Stimulated activated CD8-positive, alpha-beta memory T cell treated with anti-CD3 and anti-CD28 coated beads, Interleukin-4, amount 100 ng/mL, for 24 hours (primary cell): ENCODE measurements at regions not wholly inside any gene's neighbourhood (a gene's known extent, or its start where the extent isn't known, plus 50 kb on each side); places are given as distances from the start of the nearest gene placed in this dataset.
"Not testable (repeated sequence)": the region's sequence is repeated elsewhere in the genome, so short reads cannot be mapped to it uniquely, and the experiment has no call there.

ENCODE experiments used
- DNase-seq: peaks from one replicate; pipeline ENCODE4 v3.0.0-alpha.2; 2020; ENCODE audit warnings: low read depth

DNA sequence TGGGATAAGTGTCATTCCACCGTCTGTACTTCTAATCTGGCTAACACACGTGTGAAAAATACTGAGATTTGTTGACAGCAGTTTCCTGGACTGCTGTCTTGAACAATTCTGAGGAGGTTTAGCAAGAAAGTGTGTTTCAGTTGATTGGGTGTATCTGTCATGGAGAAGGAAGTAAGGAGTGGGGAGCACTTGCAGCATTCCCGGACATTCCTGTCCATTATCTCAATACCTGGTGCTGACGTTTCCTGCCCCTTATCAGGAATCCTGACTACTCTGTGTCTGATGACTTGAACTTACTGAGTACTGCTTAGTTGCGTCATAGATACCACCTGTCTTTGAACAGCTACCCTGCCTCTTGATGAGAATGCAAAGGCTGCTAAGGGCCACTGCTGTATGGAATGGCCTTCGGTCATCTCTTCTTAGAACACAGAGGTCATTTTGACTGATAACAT is 72.0 kb upstream of the VKORC1L1 start:
- DNase-seq = no peak

DNA sequence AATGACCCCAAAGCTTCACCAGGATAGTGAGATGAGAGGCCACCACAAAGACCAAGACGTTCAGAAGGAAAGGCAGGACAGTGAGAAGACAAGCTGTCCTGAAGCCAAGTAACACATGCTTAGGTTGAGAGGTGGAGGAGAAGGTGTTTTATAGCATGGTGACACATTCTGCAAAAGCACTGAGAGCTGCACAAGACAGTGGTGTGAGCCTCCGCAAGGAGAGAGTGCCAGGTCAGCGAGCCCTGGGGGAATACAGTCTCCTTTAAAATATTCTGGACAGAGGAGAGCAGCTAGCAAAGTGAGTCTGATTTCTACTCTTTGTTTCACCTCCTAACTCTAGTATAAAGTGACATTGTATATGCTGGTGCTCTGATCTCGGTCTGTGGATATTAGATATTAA is 68.0 kb upstream of the VKORC1L1 start:
- no peak for DNase-seq

DNA sequence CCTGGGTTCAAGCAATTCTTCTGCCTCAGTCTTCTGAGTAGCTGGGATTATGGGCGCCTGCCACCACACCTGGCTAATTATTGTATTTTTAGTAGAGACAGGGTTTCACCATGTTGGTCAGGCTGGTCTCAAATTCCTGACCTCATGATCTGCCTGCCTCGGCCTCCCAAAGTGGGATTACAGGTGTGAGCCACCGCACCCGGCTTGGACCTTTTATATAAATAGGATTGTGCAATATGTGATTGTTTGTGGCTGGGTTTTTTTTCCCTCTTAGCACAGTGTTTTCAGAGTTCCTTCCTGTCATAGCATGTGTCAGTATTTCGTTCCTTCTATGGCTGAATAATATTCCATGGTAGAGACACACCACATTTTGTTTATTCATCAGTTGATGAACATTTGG is 65.8 kb upstream of the VKORC1L1 start:
- not testable (repeated sequence) for DNase-seq

DNA sequence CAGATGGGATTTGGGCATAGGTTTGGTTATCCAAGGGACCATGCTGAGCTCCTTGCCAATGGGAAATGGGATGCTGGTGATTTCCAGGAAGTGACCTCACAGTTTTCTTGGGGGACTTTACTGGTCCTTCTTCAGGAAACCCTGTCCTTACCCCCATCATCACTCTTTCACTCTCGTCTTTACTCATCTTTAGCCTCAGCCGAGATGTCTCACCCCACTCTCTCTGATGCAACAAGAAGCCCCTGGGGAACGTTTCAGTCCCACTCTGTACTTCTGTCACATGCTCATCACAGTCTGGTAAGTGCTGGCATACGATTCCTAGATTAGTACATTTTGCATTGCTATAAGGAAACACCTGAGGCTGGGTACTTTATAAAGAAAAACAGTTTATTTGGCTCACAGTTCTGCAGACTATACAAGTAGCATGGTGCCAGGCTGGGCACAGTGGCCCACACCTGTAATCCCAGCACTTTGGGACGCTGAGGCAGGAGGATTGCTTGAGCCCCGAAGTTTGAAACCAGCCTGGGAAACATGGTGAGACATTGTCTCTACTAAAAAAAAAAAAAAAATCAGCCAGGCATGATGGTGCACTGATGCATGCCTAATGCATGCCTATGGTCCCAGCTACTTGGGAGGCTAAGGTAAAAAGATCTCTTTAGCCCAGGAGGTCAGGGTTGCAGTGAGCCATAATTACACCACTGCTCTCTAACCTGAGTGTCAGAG is 63.5 kb upstream of the VKORC1L1 start:
- DNase-seq = no peak

- DNase-seq = no peak
Observed at GRCh38 chr7:65809982-65810288, 62.9 kb upstream of the VKORC1L1 start.

GRCh38 chr7:65812281-65812680 is 60.6 kb upstream of the VKORC1L1 start:
- DNase-seq = no peak

DNA sequence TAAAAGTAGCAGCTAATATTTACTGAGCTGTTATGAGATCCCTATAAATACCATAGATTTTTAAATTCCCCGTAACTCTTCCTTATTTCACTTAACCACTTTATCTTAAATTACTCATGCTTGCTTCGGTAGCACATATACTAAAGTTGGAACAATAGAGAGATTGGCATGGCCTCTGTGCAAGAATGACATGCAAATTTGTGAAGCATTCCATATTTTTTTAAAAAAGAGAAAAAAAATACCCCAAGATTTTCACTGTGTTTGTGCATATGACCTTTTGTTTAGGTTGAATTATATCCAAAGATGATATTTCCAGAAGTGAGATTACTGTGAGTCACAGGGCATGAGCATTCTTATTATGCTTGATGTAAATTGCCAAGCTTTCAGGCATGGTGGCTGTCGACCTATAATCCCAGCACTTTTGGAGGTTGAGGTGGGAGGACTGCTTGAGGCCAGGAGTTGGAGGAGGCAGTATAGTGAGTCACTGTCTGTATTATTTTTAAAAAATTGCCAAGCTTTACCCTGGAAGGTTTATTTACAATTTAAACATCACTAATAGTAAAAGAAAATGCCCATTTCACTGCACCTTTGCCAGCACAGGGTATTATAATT is 58.2 kb upstream of the VKORC1L1 start:
- not testable (repeated sequence) for DNase-seq

GRCh38 chr7:65820287-65820950 is 52.5 kb upstream of the VKORC1L1 start:
- DNase-seq = no peak
